Breast epithelium (tissue), 3 donors: ENCODE measurements at regions not wholly inside any gene's neighbourhood (a gene's known extent, or its start where the extent isn't known, plus 50 kb on each side); places are given as distances from the start of the nearest gene placed in this dataset.

Experiments used
- POLR2A ChIP-seq: fragments of 450-650 bp; IDR thresholded peaks from one replicate; pipeline ENCODE4 v1.6.1; 2016; ENCODE audit warnings: antibody characterized with exemption, mild to moderate bottlenecking, moderate library complexity
- POLR2AphosphoS5 ChIP-seq, 3 donors: sonication (generic); formaldehyde crosslinking; IDR thresholded peaks; one replicate each; pipeline ENCODE4 v1.6.1; 2017; ENCODE audit warnings: antibody characterized with exemption in 3 of 3
- TF ChIP-seq, protein P1 (sequence below), 3 donors: fragments of 450-650 bp; IDR thresholded peaks; one replicate each; pipeline ENCODE4 v1.5.1; 2016 to 2017; ENCODE audit warnings: antibody characterized with exemption in 3 of 3, mild to moderate bottlenecking in 3 of 3, moderate library complexity in 3 of 3

- TF ChIP-seq, protein P1, sequence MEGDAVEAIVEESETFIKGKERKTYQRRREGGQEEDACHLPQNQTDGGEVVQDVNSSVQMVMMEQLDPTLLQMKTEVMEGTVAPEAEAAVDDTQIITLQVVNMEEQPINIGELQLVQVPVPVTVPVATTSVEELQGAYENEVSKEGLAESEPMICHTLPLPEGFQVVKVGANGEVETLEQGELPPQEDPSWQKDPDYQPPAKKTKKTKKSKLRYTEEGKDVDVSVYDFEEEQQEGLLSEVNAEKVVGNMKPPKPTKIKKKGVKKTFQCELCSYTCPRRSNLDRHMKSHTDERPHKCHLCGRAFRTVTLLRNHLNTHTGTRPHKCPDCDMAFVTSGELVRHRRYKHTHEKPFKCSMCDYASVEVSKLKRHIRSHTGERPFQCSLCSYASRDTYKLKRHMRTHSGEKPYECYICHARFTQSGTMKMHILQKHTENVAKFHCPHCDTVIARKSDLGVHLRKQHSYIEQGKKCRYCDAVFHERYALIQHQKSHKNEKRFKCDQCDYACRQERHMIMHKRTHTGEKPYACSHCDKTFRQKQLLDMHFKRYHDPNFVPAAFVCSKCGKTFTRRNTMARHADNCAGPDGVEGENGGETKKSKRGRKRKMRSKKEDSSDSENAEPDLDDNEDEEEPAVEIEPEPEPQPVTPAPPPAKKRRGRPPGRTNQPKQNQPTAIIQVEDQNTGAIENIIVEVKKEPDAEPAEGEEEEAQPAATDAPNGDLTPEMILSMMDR (IDR thresholded peaks at IDR 0.05), result no peak
- TF ChIP-seq POLR2A (no peak), POLR2AphosphoS5 (IDR thresholded peaks at IDR 0.05) (no peak)
Observed at GRCh38 chr10:45229823-45230222, 85.6 kb downstream of the OR13A1 start.
